Nephron progenitor cell (in vitro differentiated cells): ENCODE measurements at regions not wholly inside any gene's neighbourhood (a gene's known extent, or its start where the extent isn't known, plus 50 kb on each side); places are given as distances from the start of the nearest gene placed in this dataset.
"Not testable (repeated sequence)": the region's sequence is repeated elsewhere in the genome, so short reads cannot be mapped to it uniquely, and the experiment has no call there.

Source experiments
- DNase-seq: peaks from one replicate; pipeline ENCODE4 v3.0.0; 2021
- H3K27ac Mint-ChIP-seq: 2 replicates; pipeline ENCODE4 v1.8.0; 2021; ENCODE audit warnings: mild to moderate bottlenecking, moderate library complexity, mixed read lengths
- H3K27me3 Mint-ChIP-seq: 2 replicates; pipeline ENCODE4 v1.8.0; 2021; ENCODE audit warnings: mild to moderate bottlenecking, low read depth, mixed read lengths; ENCODE audit not compliant: poor library complexity
- H3K36me3 Mint-ChIP-seq: 2 replicates; pipeline ENCODE4 v1.8.0; 2021; ENCODE audit warnings: low read depth, mixed read lengths
- H3K4me1 Mint-ChIP-seq: 2 replicates; pipeline ENCODE4 v1.8.0; 2021; ENCODE audit warnings: mixed read lengths
- H3K4me3 Mint-ChIP-seq: 2 replicates; pipeline ENCODE4 v1.8.0; 2021; ENCODE audit warnings: mild to moderate bottlenecking, moderate library complexity, mixed read lengths
- H3K9me3 Mint-ChIP-seq: 2 replicates; pipeline ENCODE4 v1.8.0; 2021; ENCODE audit warnings: mild to moderate bottlenecking, moderate library complexity, mixed read lengths
- CTCF ChIP-seq: fragments of 200-600 bp; sonication (generic); IDR thresholded peaks from 2 replicates; pipeline ENCODE4 v1.5.0; 2021; ENCODE audit warnings: antibody characterized with exemption

- TF ChIP-seq CTCF, result no peak
- Mint-ChIP-seq H3K36me3 (no peaks in the 10 kb centered on the region), H3K4me3 (no peak overlapping the region), H3K9me3 (no peaks in the 10 kb centered on the region), H3K27me3 (peaks cover 3% of the 10 kb centered on the region), H3K27ac (no peak overlapping the region), H3K4me1 (no peaks in the 10 kb centered on the region)
- no peak for DNase-seq
Observed at GRCh38 chr20:12086359-12086758, 168.7 kb downstream of the BTBD3 start.

GRCh38 chr20:12090920-12091319 lies 173.2 kb downstream of the BTBD3 start:
- no peak overlapping the region for H3K27ac Mint-ChIP-seq
- no peaks in the 10 kb centered on the region for H3K9me3 Mint-ChIP-seq
- no peaks in the 10 kb centered on the region for H3K36me3 Mint-ChIP-seq
- no peak for DNase-seq
- H3K4me3 Mint-ChIP-seq, result no peak overlapping the region
- H3K27me3 Mint-ChIP-seq, result no peaks in the 10 kb centered on the region
- H3K4me1 Mint-ChIP-seq, result no peaks in the 10 kb centered on the region
- TF ChIP-seq CTCF, result no peak

GRCh38 chr20:12093057-12093796 lies 175.5 kb downstream of the BTBD3 start:
- Mint-ChIP-seq H3K4me1 (no peaks in the 10 kb centered on the region), H3K4me3 (no peak overlapping the region), H3K27me3 (no peaks in the 10 kb centered on the region), H3K27ac (no peak overlapping the region), H3K36me3 (no peaks in the 10 kb centered on the region), H3K9me3 (no peaks in the 10 kb centered on the region)
- no peak for DNase-seq
- TF ChIP-seq CTCF, result no peak

- DNase-seq, H3K4me3 Mint-ChIP-seq, H3K9me3 Mint-ChIP-seq, H3K4me1 Mint-ChIP-seq, H3K36me3 Mint-ChIP-seq, H3K27ac Mint-ChIP-seq, H3K27me3 Mint-ChIP-seq: not testable (repeated sequence)
Observed at GRCh38 chr20:12093797-12094190, 176.1 kb downstream of the BTBD3 start.

- no peaks in the 10 kb centered on the region for H3K27me3 Mint-ChIP-seq
- no peaks in the 10 kb centered on the region for H3K36me3 Mint-ChIP-seq
- no peaks in the 10 kb centered on the region for H3K4me1 Mint-ChIP-seq
- no peak for DNase-seq
- H3K27ac Mint-ChIP-seq, result no peak overlapping the region
- TF ChIP-seq CTCF, result no peak
- no peak overlapping the region for H3K4me3 Mint-ChIP-seq
- H3K9me3 Mint-ChIP-seq, result no peaks in the 10 kb centered on the region
Observed at GRCh38 chr20:12095180-12095920, 177.7 kb downstream of the BTBD3 start.

- DNase-seq, result no peak
- H3K9me3 Mint-ChIP-seq, result no peaks in the 10 kb centered on the region
- TF ChIP-seq CTCF, result no peak
- H3K4me3 Mint-ChIP-seq, result no peak overlapping the region
- H3K27ac Mint-ChIP-seq, result no peak overlapping the region
- no peaks in the 10 kb centered on the region for H3K27me3 Mint-ChIP-seq
- no peaks in the 10 kb centered on the region for H3K36me3 Mint-ChIP-seq
- H3K4me1 Mint-ChIP-seq, result no peaks in the 10 kb centered on the region
Observed at GRCh38 chr20:12098421-12098820, 180.7 kb downstream of the BTBD3 start.
